SK-N-MC (cell line): ENCODE measurements at regions not wholly inside any gene's neighbourhood (a gene's known extent, or its start where the extent isn't known, plus 50 kb on each side); places are given as distances from the start of the nearest gene placed in this dataset.

Experiments
- EZH2 ChIP-seq: fragments of 200-600 bp; sonication (generic); IDR thresholded peaks from one replicate; pipeline ENCODE4 v1.6.1; 2017; ENCODE audit warnings: antibody characterized with exemption
- POLR2AphosphoS5 ChIP-seq: IDR thresholded peaks from 2 replicates; pipeline ENCODE4 v1.6.1; 2012; ENCODE audit warnings: mild to moderate bottlenecking, low read depth, low read length, borderline replicate concordance

DNA sequence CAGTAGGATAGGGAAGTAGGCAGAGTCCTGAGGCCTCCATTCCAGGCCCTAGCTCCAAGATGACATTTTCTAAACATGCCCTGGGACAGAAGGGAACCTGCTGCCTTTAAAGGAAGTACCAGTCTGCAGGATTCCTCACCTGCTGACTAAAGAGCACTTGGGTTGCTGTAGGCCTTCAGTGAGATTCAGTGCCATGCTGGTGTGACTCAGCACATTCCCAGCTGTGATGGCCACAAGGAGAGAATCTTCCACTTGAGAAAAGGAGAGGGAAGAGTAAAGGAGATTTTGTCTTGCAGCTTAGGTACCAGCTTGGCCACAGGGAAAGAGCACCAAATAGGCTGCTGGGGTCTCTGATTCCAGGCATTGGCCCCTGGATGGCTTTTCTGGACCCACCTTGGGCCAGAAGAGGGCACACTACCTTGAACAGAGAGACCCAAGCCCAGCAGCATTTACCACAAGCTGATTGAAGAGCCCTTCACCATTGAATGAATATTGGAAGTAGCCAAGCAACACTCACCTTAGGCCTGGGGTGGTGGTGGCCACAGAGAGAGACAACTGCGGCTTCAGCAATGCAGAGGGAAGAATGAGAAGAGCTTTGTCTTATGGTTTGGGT, 498.3 kb downstream of the KCNH5 start:
- no peak for TF ChIP-seq EZH2
- no peak for TF ChIP-seq POLR2AphosphoS5
